ENCODE measurements at regions not wholly inside any gene's neighbourhood (a gene's known extent, or its start where the extent isn't known, plus 50 kb on each side); places are given as distances from the start of the nearest gene placed in this dataset.
"Not testable (repeated sequence)": the region's sequence is repeated elsewhere in the genome, so short reads cannot be mapped to it uniquely, and the experiment has no call there.

DNA sequence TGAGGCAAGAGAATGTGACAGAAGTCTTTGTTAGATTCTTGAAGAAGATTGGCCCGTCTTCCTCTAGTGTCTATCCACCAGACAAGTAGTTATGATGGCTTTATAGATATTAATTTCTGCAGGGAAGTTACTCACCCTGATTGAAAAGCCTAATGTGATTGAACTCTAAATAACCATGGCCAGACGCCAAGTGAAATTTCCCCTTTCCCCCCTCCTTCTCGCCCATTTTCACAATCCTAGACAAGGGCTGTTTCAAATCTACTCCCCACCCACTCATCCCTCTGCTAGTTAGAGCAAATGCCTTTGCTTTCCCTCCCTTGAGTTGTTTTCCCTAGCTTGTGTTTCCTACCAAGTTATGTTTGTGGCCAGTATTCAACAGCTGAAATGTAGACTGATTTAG, 182.5 kb downstream of the TMEM167A start:
- DNase-seq (ENCODE audit: low spot score), result peak; percentile 69

DNA sequence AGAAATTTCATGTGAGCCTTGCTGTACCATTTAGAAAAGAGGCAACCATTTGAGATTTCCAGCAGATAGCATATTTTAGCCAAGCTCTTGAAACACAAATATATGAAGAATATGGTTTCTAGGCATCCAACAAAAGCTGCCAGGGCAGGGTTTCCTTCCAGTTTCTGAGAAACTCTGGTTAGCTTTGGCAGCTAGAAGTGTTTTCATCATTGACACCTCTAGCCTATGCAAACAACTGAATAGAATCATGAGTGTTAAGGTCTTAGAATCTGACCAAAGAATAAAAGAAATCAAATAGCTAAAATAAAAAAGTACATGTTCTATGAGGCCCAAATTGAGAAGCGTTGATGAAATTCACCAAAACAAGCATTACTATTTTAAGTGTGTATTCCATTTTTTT, 188.1 kb downstream of the TMEM167A start:
- no peak for DNase-seq (ENCODE audit: low spot score)

DNA sequence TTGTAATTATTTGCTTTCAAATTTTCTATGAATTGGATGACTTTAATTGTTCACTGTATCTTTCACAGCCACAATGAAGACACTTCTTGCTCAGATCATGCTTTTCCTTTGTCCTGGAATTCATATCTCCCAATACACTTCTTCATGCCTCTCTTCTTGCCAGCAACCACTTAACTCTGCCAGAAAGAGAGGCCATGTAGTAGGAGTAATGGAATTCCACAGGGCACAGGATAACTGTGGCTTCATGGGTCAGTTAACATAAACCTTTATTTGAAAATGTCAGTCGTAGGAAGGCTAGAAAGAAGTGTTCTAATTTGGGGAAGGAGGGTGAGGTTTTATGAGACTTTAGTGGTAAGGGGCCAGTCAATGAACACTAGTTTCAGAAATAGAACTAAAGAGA, 190.3 kb downstream of the TMEM167A start:
- no peak for DNase-seq (ENCODE audit: low spot score)

DNA sequence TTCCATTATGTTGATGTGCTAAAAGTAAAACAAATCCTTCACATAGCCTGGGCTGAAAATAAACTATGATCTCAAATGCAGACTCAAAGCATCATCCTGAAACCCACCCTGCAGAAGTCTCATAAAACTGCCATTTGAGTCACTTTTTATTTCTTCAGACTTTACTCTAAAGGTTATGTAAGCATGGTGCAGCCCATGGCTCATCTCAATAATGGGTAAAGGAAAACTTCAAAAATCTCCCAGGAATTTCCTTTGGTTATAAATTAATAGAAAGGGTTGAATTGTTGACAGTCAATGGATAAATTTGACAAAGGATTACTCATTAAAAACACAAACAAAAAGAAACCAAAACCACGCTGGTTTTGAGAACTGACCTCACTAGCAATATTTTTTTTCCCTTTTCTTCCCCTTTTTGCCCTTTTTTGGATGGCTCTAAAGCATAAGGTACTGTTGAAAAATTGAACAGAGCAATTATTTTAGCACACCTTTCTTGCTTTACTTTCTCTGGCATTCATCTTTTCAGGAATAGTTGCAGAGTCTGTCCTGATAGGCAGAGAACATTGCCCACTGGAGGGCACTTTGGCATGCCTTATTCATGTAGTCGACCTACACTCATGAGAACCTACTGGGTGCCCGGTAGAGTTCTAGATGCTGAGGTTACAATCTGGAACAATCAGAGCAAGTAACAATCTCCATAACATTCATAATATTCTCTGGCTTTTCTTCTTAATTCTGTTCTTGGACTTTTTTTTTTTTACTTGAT, 191.4 kb downstream of the TMEM167A start:
- peak; percentile 52 for DNase-seq (ENCODE audit: low spot score)

DNA sequence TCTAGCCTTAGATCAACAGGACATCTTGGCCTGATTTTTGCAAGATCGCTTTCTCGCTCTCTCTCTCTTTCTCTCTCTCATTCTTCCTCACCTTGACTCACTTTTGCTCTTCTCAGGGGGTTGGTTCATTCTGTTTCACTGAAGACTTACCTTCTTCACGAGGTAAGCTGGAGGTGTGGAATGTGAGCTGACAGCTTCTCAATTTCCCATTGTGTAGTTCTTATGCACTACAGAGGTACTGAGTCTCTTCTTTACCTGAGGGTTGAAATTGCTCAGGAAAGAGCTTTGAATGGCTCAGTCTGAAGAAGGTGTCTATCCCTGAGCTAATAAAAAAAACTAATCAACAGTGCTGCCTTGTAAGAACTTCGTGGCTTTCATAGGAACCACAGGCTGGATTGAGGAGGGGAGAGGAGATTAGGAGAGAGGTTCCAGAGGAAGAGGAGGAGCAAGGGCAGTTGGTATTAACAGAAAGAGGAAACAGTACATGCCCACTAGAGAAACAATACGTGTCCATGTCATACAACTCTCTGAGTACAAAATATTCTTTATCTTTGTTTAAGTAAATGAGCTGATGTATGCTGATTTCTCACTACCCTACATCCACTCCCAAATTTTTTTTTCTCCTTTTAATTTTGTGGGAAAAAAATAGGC, 192.2 kb downstream of the TMEM167A start:
- DNase-seq (ENCODE audit: low spot score), result no peak

DNA sequence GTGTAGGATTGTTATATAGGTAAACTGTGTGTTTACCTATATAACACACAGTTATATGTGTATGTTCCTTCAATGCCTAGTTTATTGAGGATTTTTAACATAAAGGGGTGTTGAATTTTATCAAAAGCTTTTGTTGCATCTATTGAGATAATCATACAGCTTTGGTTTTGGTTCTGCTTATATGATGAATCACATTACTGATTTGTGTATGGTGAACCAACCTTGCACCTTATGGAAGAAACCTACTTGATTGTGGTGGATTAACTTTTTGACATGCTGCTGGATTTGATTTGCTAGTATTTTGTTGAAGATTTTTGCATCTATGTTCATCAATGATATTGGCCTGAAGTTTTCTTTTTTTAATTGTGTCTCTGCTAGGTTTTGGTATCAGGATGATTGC, 194.9 kb downstream of the TMEM167A start:
- no peak for DNase-seq (ENCODE audit: low spot score)

DNA sequence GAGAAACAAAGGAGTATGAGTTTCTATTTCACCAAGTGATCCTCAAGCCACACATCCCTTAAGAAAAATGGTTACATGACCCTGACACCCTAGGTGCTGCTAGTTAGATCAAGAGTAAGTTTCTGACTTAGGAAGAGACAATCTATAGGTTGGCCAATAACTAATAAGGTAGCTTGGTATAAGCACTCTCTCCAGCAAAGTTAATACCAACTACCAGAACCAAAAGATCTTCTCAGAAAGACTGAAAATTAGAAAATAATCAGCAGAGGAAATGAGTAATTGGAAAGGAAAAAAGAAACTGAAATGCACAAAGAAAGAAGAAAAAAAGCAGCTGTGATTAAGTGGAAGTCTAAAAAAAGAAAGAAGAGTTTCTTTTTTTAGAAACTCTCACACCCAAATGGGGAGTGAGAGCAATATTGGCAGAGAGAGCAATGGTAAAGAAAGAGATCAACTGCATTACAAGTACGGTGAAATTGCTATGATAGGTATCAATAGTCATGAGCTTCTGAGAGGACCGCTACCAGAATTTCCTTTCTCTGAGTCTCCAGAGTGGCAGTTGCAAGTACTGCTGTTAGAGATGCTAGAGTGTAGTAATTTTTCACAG, 195.5 kb downstream of the TMEM167A start:
- no peak for DNase-seq (ENCODE audit: low spot score)

DNA sequence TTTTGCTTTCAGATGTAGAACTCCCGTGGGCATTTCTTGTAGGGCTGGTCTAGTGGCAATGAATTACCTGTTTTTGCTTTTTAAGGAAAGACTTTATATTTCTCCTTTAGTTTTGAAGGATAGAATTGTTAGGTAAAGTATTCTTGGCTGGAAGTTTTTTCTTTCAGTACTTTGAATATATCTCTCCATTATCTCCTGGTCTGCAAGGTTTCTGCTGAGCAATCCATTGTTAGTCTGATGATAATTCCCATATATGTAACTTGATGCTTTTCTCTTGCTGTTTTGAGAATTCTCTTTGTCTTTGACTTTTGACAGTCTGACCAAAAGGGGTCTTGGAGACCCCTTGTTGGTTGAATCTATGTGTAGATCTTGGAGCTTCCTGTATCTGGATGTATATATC, 198.1 kb downstream of the TMEM167A start:
- DNase-seq (ENCODE audit: low spot score), result no peak

DNA sequence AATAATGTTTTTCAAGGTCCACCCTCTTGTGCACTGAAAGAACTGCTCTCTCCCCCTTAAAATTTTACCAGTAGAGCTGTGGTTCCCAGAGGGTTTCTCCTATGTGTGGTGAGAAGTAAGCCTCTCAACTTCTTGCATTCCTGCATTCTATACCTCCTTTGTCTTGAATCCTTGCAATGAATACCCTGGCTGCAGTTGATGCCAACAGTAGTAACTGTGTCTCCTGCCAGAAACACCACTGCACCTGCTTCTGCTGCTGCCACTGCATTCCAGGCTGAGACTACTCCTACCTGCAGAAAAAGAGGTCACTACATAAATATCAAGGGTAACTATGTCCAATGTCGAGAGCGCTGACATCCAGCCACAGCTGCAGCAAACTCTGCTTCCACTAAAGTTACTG, 203.7 kb downstream of the TMEM167A start:
- no peak for DNase-seq (ENCODE audit: low spot score)

DNA sequence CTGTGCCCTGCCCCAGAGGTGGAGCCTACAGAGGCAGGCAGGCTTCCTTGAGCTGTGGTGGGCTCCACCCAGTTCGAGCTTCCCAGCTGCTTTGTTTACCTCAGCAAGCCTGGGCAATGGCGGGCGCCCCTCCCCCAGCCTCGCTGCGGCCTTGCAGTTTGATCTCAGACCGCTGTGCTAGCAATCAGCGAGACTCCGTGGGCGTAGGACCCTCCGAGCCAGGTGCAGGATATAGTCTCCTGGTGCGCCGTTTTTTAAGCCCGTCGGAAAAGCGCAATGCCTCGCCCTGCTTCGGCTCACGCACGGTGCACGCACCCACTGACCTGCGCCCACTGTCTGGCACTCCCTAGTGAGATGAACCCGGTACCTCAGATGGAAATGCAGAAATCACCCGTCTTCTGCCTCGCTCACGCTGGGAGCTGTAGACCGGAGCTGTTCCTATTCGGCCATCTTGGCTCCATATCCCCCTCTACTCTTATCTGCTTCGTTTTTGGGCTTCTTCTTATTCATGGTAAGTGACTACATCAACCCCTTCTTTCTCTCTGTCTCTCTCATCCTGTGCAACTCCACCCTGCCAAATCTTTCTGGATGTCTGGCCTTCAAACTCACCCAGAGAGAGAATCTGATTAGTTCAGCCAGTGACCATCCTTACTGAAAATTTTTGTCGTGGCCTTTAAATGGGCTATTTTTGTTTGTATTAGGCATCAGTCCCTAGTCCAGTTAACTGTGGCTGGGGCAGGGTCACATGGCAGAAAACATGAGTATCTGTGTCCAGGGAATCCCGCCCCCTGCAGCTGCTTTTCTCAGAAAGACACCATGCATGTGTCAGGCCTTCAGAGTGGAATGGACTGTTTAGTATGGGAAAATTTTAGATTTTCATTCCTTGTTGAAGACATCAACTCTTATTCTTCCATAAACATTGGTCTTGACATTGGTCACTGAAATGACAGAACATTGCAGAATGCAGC, 204.6 kb downstream of the TMEM167A start:
- not testable (repeated sequence) for DNase-seq (ENCODE audit: low spot score)

DNA sequence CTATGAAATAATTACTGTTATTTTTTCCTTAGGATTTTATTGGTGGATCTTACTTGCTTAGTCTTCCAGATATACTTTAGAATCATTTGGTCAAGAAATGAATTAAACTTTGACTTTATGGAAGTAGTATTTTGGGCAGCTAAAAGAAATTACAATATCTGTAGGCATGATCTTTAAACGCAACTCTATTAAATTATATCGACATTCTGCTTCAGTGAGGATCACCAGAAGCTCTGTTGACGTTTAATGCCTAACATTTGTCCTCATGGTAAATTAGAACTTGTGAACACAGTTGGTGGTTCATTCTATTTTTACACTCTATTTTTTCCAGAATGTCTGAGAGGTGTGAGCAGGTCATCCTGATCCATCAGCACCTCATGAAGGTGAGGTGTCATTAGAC, 211.6 kb downstream of the TMEM167A start:
- no peak for DNase-seq (ENCODE audit: low spot score)

DNA sequence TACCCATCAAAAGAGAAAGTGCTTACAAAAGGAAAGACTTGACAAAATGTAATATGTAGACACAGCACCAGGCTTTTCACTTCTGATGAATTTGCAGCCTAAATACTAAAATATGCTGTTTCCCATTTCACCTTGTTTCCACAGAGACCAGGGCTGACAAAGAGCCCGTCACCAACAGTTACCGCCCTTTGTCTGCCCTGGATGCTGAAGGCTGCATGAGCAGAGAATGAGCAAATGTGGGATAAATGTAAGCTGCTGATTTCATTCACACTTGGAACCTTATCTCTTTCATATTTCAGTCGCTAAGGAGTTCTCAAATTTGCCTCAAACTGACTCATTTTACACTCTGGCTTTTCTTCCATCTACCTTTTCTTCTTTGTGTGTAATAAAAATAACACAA, 213.9 kb downstream of the TMEM167A start:
- DNase-seq (ENCODE audit: low spot score), result peak; percentile 65

DNA sequence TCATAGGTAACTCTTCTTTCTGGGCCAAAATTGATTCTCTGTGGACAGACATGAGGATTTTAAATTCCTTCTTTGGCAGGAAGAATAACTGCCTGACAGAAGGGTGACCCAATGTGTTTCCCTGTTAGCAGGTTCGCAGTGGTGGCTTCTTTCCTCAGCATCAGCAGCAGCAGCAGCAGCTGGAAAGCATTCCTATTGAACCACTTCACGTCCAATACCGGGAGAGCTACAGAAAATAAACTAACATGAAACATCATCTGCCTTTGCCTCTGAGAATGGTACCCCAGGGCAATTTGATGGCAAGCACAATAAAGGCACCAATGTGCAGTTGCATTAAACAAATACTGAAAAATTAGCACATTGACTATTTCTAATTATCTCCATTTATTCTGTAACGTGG, 214.5 kb downstream of the TMEM167A start:
- no peak for DNase-seq (ENCODE audit: low spot score)

DNA sequence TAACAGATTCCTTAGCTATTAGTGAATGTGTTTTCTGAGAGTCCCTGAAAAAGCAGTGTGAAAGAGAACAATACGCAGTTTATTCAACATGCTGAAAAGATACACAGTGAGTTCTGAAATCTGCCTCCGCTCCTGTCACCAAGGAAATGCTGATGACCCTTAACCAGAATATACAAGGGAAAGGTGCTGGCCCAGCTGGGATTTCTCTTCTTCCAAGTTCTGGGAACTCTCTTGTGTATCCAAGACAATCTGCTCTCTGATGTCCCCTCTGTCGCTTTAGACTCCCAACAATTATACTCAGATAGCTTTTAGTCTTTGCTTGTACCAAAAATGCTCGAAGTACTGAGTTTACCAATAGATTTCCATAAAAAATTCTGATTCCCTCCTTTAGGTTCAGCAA, 214.9 kb downstream of the TMEM167A start:
- DNase-seq (ENCODE audit: low spot score), result no peak

DNA sequence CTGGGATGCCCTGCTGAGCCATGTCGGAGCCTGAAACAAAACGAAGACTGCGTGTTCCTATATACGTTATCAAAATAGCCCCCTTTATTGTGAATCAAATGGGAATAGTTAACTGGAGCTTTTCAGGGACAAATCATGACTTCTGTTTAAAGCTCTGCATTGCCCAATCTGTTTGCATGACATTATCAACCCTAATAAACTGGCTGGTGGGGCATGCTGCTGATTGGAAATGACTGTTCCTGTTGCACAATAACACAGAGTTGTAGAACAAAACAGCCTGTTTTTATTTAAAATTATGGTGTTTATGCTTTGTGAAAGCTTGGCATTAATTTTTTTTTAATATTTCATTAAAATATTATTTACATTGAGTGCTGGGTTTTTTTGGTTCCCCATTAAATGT, 215.5 kb downstream of the TMEM167A start:
- DNase-seq (ENCODE audit: low spot score), result no peak

DNA sequence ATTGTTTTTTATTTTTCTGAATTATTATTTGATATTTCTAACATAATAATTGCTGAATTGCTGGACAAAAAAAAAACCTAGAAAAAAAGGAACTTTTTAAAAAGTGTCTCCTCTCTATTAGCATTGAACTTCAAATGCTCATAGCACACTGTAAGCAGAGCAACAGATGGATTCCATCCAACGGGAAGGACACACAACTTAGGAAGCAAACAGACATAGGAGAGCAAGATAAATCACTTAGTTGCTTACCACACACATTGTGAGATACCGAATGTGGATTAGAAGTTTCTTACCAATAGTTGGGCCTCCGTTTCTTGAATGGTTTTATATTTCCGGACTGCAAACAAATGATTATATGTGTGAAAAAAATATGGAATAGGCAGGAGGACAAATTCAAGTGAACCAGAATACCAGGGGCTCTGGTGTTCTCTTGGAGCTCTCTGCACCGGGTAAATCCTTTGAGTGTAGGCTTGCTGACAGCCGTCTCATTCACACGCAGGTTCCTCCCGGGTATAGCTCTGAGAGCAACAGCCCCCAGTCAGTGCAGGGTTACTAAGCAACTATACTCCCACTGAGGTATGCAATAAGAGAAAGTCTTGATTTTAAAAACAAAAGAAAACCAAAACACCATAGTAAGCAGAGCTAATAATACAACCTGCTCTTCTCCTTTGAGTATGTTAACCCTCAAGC, 217.6 kb downstream of the TMEM167A start:
- peak; percentile 35 for DNase-seq (ENCODE audit: low spot score)

DNA sequence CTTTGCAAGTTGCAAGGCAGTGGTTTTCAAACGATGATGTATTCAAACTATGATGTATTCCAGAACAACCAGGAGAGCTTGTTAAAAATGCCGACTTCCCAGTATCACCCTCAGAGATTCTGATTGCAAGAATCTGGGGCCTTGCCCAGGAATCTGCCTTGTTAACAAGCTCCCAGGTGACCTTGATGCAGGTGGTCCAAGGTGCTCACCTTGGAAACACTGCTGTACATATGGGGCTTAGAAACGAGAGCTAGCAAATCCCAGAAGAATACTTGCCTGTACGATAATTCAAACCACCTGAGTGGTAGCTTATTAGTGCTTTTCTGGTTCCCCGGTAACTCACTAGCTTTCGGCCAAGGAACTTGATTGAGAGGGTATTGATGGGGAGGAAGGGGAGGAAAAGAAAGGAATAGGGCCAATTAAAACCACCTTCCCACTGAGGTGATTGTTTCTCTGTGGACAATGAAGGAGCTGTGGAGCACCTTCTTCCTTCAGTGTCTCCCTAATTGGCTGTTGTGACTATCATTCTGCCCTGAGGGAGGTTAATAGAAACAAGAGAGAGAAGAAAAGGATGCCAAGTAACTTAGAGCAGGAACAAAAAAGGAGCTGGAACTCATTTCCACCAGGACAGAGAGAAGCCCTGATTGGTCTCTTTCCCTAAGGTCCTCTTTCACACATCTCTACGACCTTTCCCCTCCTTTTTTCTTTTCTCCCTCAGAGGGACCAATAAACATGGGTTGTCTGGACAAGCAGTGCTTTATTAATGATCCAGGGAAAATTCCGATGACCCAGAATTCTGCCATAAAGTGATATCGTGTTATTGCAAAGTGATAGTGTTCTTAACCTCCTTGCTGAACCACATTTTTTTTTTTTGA, 218.8 kb downstream of the TMEM167A start:
- DNase-seq (ENCODE audit: low spot score), result peak; percentile 52

DNA sequence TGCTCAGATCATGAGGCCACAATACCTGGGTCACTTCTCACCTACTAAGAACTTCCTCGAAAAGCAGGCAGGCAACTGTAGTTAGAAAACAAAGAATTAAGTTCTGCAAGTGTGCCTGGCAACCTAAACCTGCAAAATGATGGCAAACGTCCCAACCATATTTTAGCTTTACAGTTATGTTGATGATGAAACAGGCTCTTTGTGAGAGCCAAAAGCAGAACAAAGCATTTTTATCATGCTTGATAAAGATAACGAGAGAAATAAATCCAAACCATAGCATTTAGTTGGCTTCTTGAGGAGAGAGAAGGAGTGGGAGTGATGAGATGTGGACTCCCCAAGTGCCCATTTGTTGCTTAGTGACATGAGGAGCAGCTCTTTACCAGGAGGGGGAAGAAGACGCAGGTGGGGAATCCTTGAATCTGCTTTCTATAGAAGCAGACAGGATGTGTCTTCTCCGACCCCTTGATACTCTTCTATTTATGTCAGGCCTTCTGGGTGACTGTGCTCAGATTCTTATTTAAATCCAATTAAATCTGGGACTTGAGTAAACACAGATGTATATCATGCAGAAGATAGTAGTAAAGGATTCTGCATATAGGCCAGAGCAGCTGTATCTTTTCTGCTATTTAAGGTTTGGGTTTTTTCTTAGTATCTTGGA, 221.2 kb downstream of the TMEM167A start:
- peak; percentile 87 for DNase-seq (ENCODE audit: low spot score)

DNA sequence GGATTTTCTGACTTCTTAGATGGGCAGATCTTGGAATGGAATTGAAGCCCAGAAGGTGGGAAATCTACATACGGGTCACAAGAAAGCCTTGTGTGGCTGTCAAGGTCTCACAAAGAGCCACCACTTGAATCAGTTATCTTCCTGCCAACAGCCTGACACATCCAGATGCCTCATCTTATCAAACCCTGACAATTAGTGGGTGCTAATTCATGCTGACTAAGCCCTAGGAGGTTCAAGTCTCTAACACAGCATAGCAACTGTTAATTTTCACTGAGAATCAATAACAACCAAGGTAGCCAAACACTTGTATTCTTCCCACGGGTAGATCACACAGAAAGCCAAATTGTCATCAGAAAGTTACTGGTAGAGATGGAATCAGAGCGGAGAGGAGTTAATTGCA, 222.2 kb downstream of the TMEM167A start:
- DNase-seq (ENCODE audit: low spot score), result no peak

DNA sequence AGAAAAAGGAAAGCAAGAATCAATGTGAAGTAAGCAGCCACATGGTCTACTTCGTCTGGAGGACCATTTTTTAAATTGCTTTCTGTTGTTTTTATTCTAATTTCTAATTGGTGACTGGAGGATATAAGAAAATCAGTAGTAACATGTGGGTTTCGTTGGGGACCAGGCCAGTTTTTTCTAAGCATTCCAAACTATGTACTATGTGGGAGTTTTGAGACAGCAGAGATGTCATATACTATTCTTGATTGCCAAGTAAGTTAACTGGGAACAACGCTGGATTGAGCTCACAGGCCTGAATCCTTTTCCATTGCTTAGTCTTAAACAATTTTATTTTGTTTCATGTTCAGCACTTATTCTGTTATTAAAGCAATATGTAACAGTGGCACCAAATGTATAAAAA, 225.7 kb downstream of the TMEM167A start:
- DNase-seq (ENCODE audit: low spot score), result no peak

All from umbilical cord (tissue), 1 donor.